Suprapubic skin (tissue), 4 donors: ENCODE measurements at regions not wholly inside any gene's neighbourhood (a gene's known extent, or its start where the extent isn't known, plus 50 kb on each side); places are given as distances from the start of the nearest gene placed in this dataset.
"Not testable (repeated sequence)": the region's sequence is repeated elsewhere in the genome, so short reads cannot be mapped to it uniquely, and the experiment has no call there.

ENCODE experiments used
- EP300 ChIP-seq: sonication (generic); formaldehyde crosslinking; IDR thresholded peaks from one replicate; pipeline ENCODE4 v1.6.1; 2017; ENCODE audit warnings: antibody characterized with exemption
- POLR2A ChIP-seq, 2 donors: fragments of 450-650 bp; IDR thresholded peaks; one replicate each; pipeline ENCODE4 v1.6.1; 2017; ENCODE audit warnings: antibody characterized with exemption in 2 of 2, mild to moderate bottlenecking in 2 of 2, moderate library complexity in 2 of 2
- POLR2AphosphoS5 ChIP-seq, 3 donors: sonication (generic); formaldehyde crosslinking; IDR thresholded peaks; one replicate each; pipeline ENCODE4 v1.6.1; 2017; ENCODE audit warnings: antibody characterized with exemption in 3 of 3
- TF ChIP-seq, protein P1 (sequence below), 2 donors: fragments of 200-600 bp in 1 of 2; fragments of 450-650 bp in 1 of 2; sonication (generic) in 1 of 2; IDR thresholded peaks; one replicate each; pipeline ENCODE4 v1.5.1; 2016 to 2019; ENCODE audit warnings: antibody characterized with exemption in 2 of 2, mild to moderate bottlenecking in 1 of 2, moderate library complexity in 1 of 2

DNA sequence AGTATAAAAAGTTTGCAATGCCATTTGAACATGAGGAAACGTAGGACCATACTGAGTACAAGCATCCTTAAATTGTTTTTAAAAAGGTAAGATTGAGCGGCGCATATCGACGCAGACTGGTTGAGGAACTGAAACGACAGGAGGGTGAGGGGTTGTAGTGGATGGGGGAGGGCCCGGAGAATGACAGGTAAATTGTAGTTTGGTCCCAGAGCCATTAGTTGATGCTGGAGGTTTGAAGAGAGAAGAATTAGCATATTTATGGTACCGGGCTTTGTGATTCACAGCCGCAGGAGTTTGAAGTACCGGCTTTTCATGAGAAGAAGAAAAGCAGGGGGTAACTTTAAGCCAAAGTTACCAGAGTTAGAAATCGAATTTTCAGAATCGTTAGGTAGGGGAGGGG, 179.5 kb downstream of the OTOP1 start:
- not testable (repeated sequence) for TF ChIP-seq POLR2A (IDR thresholded peaks at IDR 0.05); EP300; POLR2AphosphoS5 (IDR thresholded peaks at IDR 0.05)
- TF ChIP-seq, protein P1, sequence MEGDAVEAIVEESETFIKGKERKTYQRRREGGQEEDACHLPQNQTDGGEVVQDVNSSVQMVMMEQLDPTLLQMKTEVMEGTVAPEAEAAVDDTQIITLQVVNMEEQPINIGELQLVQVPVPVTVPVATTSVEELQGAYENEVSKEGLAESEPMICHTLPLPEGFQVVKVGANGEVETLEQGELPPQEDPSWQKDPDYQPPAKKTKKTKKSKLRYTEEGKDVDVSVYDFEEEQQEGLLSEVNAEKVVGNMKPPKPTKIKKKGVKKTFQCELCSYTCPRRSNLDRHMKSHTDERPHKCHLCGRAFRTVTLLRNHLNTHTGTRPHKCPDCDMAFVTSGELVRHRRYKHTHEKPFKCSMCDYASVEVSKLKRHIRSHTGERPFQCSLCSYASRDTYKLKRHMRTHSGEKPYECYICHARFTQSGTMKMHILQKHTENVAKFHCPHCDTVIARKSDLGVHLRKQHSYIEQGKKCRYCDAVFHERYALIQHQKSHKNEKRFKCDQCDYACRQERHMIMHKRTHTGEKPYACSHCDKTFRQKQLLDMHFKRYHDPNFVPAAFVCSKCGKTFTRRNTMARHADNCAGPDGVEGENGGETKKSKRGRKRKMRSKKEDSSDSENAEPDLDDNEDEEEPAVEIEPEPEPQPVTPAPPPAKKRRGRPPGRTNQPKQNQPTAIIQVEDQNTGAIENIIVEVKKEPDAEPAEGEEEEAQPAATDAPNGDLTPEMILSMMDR (IDR thresholded peaks at IDR 0.05), result not testable (repeated sequence)
